ENCODE measurements at regions not wholly inside any gene's neighbourhood (a gene's known extent, or its start where the extent isn't known, plus 50 kb on each side); places are given as distances from the start of the nearest gene placed in this dataset.

DNA sequence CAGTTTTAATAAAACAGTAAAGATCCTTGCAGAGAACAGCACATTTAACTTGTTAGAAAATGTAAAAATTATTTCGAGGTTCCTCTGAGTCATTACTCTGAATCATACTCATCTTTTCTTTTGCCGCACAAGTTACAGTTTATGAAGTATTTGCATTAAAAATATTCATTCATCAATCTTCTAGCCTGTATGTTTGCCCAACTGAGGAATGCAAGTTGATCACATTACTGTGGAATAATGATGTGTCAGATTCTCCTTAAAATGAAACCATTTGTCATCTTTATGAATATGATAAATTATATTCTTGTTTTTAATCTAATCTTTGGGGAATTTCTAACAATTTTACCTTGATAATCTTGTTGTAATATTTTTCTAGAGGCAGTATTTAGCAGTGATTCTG, 340.4 kb upstream of the OPRM1 start:
- intact Hi-C loops (cut with DNase I; ENCODE audit: low total_unique reads): no loop called here
- TF ChIP-seq, protein P1, sequence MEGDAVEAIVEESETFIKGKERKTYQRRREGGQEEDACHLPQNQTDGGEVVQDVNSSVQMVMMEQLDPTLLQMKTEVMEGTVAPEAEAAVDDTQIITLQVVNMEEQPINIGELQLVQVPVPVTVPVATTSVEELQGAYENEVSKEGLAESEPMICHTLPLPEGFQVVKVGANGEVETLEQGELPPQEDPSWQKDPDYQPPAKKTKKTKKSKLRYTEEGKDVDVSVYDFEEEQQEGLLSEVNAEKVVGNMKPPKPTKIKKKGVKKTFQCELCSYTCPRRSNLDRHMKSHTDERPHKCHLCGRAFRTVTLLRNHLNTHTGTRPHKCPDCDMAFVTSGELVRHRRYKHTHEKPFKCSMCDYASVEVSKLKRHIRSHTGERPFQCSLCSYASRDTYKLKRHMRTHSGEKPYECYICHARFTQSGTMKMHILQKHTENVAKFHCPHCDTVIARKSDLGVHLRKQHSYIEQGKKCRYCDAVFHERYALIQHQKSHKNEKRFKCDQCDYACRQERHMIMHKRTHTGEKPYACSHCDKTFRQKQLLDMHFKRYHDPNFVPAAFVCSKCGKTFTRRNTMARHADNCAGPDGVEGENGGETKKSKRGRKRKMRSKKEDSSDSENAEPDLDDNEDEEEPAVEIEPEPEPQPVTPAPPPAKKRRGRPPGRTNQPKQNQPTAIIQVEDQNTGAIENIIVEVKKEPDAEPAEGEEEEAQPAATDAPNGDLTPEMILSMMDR (IDR thresholded peaks at IDR 0.05 in 8 of 11, conservative IDR thresholded peaks at IDR 0.05 in 3 of 11): no peak
- no peak for TF ChIP-seq POLR2AphosphoS5 (IDR thresholded peaks at IDR 0.05)
- TF ChIP-seq POLR2A (IDR thresholded peaks at IDR 0.05): no peak
- Histone ChIP-seq H3K4me1 (no peaks in the 10 kb centered on the region), H3K36me3 (no peaks in the 10 kb centered on the region), H3K27me3 (replicated peaks in 1 of 7) (no peaks in the 10 kb centered on the region), H3K27ac (no peak overlapping the region), H3K9me3 (peaks cover 0 to 10% (median 0%) of the 10 kb centered on the region in 8 donors), H3K4me3 (no peak overlapping the region)
- DNase-seq: no peak
- 81 to 93% (median 86%) methylated on average over 2 of the region's 2 CpGs for WGBS, 5 donors

- no peak overlapping the region for H3K4me3 ChIP-seq
- intact Hi-C loops (cut with DNase I; ENCODE audit: low total_unique reads): no loop called here
- WGBS, 5 donors: 77 to 90% (median 84%) methylated on average over 5 of the region's 5 CpGs
- no peak overlapping the region for H3K27ac ChIP-seq
- H3K36me3 ChIP-seq: no peaks in the 10 kb centered on the region
- no peaks in the 10 kb centered on the region for H3K4me1 ChIP-seq
- H3K9me3 ChIP-seq: peaks cover 0 to 10% (median 0%) of the 10 kb centered on the region in 8 donors
- H3K27me3 ChIP-seq (replicated peaks in 1 of 7): no peaks in the 10 kb centered on the region
- DNase-seq: no peak
- TF ChIP-seq POLR2AphosphoS5 (IDR thresholded peaks at IDR 0.05) (no peak), POLR2A (IDR thresholded peaks at IDR 0.05) (no peak)
- TF ChIP-seq, protein P1 (IDR thresholded peaks at IDR 0.05 in 8 of 11, conservative IDR thresholded peaks at IDR 0.05 in 3 of 11): no peak
These were observed 341.0 kb upstream of the OPRM1 start for GRCh38 chr6:153698001-153698400.

GRCh38 chr6:153677522-153677921, 361.5 kb upstream of the OPRM1 start:
- intact Hi-C loops (cut with DNase I; ENCODE audit: low total_unique reads): no loop called here
- WGBS, 5 donors: 63 to 82% (median 78%) methylated on average over 2 of the region's 2 CpGs
- Histone ChIP-seq H3K36me3 (no peaks in the 10 kb centered on the region), H3K27ac (no peak overlapping the region), H3K4me3 (no peak overlapping the region), H3K27me3 (replicated peaks in 1 of 7) (no peaks in the 10 kb centered on the region), H3K4me1 (no peaks in the 10 kb centered on the region), H3K9me3 (peaks cover 0 to 15% (median 2%) of the 10 kb centered on the region in 8 donors)
- TF ChIP-seq, protein P1 (IDR thresholded peaks at IDR 0.05 in 8 of 11, conservative IDR thresholded peaks at IDR 0.05 in 3 of 11): no peak
- TF ChIP-seq POLR2A (IDR thresholded peaks at IDR 0.05) (no peak), POLR2AphosphoS5 (IDR thresholded peaks at IDR 0.05) (no peak)
- DNase-seq: no peak

DNA sequence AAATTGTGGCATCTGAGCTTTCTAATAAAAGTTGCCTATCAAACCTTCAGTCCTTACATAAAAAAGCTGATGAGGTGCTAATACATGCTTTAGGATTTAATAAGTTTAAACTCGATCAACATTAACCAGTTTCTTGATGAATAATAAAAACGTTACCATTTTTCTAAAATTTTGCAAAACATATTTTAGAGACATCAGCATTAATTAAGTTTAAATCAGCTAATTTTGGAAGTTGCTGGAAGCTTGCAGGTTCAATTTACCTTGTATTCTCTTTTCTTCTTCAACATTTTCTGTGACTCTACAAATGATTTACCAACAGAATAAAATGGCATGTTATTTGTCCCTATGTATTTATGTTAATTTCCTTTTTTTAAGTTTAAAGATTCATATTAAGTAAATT, 365.3 kb upstream of the OPRM1 start:
- TF ChIP-seq POLR2AphosphoS5 (IDR thresholded peaks at IDR 0.05) (no peak), POLR2A (IDR thresholded peaks at IDR 0.05) (no peak)
- TF ChIP-seq, protein P1 (IDR thresholded peaks at IDR 0.05 in 8 of 11, conservative IDR thresholded peaks at IDR 0.05 in 3 of 11): no peak
- WGBS, 5 donors: 66 to 80% (median 76%) methylated on average over 2 of the region's 2 CpGs
- no peak for DNase-seq

More for the DNA sequence above, 365.3 kb upstream of the OPRM1 start:
- H3K36me3 ChIP-seq: no peaks in the 10 kb centered on the region
- no peaks in the 10 kb centered on the region for H3K27me3 ChIP-seq (replicated peaks in 1 of 7)
- no peak overlapping the region for H3K27ac ChIP-seq
- no peaks in the 10 kb centered on the region for H3K4me1 ChIP-seq
- no peak overlapping the region for H3K4me3 ChIP-seq
- H3K9me3 ChIP-seq: no peaks in the 10 kb centered on the region
- intact Hi-C loops (cut with DNase I; ENCODE audit: low total_unique reads): no loop called here
